HG02852 (cell line): ENCODE measurements at regions not wholly inside any gene's neighbourhood (a gene's known extent, or its start where the extent isn't known, plus 50 kb on each side); places are given as distances from the start of the nearest gene placed in this dataset.
A peak's percentile ranks its signal among the peaks of the same experiment; 100 is the strongest.
"Not testable (repeated sequence)": the region's sequence is repeated elsewhere in the genome, so short reads cannot be mapped to it uniquely, and the experiment has no call there.

Source experiments
- ATAC-seq: cut with Tn5 transposase; IDR thresholded peaks from one replicate; pipeline ENCODE4 v1.9.1; 2021; ENCODE audit warnings: mild to moderate bottlenecking, moderate library complexity; ENCODE audit not compliant: unreplicated experiment

DNA sequence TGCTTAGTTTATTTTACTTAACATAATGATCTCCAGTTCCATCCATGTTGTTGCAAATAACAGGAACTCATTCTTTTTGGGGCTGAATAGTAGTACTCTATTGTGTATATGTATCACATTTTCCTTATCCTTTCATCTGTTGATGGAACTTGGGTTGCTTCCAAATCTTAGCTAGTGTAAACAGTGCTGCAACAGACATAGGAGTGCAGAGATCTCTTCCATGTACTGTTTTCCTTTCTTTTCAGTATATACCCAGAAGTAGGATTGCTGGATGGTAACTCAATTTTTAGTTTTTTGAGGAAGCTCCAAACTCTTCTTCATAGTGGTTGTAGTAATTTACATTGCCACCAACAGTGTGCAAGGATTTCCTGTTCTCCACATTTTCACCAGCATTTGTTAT is 138.8 kb upstream of the POC5 start:
- ATAC-seq = no peak

- no peak for ATAC-seq
Measured at GRCh38 chr5:75848077-75848476, 130.8 kb upstream of the POC5 start.

DNA sequence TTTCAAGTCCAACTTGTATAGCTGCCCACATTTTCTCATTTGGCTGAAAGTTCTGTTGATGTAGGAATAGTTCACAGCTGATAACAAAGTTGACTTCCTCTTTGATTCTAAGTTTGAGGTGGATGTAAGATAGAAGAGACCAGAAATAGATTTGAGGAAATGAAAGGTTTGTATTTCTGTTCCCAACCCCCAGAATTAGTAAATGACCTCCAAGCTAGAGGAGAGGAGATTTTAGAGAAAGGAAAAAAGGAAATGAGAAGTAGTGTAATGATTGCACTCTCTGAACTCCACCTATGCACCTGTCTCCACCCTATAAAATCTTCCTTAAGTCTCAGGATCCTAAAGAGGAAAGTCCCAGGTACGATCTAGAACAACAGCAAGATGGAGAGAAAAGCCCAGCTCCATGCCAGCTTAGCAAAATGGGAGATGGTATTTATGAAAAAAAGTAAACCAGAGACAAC is 130.4 kb upstream of the POC5 start:
- peak; percentile 86 for ATAC-seq

GRCh38 chr5:75844301-75844700 is 127.1 kb upstream of the POC5 start:
- no peak for ATAC-seq

DNA sequence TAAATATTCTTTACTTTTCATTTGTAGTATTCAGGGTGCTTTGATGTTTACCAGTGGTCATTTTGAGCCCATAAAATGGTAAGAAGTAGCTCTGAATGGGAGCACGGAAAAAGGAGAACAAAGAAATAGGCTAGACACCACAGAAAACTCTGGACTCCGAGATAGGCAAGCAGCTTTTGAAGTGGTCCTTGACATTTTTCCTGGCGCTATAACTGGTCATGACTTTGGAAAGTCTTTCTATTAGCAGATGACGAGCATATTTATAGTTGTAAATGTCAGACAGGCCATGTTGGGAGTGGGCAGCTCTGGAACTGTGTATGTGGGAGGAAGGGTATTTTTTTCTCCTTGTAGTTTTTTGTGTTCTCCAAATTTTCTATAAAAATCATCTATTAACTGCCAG is 126.1 kb upstream of the POC5 start:
- ATAC-seq = no peak

- no peak for ATAC-seq
Measured at GRCh38 chr5:75839547-75839946, 122.3 kb upstream of the POC5 start.

DNA sequence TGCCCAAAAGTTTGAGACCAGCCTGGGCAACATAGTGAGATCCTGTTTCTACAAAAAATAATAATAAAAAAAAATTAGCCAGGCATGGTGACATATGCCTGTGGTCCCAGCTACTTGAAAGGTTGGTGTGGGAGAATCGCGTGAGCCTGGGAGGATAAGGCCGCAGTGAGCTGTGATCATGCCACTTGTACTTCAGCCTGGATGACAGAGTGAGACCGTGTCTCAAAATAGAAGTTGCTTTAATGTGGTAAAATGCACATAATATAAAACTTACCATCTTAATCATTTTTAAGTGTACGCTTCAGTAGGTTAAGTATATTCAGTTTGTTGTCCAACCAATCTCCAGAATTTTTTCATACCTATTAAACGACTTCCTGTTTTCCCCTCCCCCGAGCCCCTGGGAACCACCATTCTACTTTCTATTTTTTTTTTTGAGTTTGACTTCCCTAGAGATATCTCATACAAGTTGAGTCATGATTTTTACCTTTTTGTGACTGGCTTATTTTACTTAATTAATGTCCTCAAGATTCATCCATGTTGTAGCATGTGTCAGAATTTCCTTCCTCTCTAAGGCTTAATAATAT is 120.1 kb upstream of the POC5 start:
- ATAC-seq = no peak

DNA sequence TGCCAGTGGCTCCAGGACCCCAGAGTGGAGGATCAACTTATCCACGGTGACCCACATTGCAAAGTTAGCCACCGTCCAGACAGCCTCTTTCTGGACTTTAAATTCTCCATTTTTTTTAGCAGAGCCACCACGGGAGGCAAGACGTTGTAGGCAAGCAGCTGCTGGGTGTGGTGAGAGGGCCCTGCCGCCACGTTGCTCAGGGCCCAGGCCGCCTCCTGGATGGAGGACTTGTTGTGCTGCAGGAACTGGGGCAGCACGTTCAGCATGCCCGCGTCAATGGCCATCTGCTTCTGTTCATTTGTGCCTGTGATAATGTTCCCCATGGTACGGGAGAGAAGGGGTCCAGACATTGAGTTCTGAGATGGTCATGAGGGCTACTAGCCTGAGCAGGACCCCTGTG is 114.3 kb upstream of the POC5 start:
- ATAC-seq = no peak

- no peak for ATAC-seq
Measured at GRCh38 chr5:75828029-75828428, 110.8 kb upstream of the POC5 start.

GRCh38 chr5:75824323-75824722 is 107.1 kb upstream of the POC5 start:
- peak; percentile 55 for ATAC-seq

GRCh38 chr5:75823811-75824210 is 106.6 kb upstream of the POC5 start:
- ATAC-seq = no peak

- no peak for ATAC-seq
Measured at GRCh38 chr5:75818661-75819060, 101.4 kb upstream of the POC5 start.

DNA sequence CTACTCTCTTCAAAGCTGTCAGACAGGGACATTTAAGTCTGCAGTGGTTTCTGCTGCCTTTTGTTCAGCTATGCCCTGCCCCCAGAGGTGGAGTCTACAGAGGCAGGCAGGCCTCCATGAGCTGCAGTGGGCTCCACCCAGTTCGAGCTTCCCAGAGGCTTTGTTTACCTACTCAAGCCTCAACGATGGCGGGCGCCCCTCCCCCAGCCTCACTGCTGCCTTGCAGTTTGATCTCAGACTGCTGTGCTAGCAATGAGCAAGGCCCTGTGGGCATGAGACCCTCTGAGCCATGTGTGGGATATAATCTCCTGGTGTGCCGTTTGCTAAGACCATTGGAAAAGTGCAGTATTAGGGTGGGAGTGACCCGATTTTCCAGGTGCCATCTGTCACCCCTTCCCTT is 82.5 kb upstream of the POC5 start:
- not testable (repeated sequence) for ATAC-seq

DNA sequence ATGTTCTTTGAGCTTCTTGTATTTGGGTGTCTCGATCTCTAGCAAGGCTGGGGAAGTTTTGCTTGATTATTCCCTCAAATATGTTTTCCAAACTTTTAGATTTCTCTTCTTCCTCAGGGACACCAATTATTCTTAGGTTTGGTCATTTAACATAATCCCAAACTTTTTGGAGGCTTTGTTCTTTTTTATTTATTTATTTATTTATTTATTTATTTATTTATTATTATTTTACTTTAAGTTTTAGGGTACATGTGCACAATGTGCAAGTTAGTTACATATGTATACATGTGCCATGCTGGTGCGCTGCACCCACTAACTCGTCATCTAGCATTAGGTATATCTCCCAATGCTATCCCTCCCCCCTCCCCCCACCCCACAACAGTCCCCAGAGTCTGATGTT is 52.1 kb upstream of the POC5 start:
- ATAC-seq = not testable (repeated sequence)
